ENCODE measurements at regions not wholly inside any gene's neighbourhood (a gene's known extent, or its start where the extent isn't known, plus 50 kb on each side); places are given as distances from the start of the nearest gene placed in this dataset.

GRCh38 chr5:117212866-117213265, 638.2 kb upstream of the SEMA6A start:
- no peak for DNase-seq
- H3K9me3 Mint-ChIP-seq: peaks cover 31% of the 10 kb centered on the region
- no peaks in the 10 kb centered on the region for H3K27me3 Mint-ChIP-seq (ENCODE audit: insufficient read depth)
- no peak overlapping the region for H3K4me3 Mint-ChIP-seq
- no peaks in the 10 kb centered on the region for H3K4me1 Mint-ChIP-seq (ENCODE audit: low read depth)
- H3K27ac Mint-ChIP-seq: no peak overlapping the region
- TF ChIP-seq CTCF (IDR thresholded peaks at IDR 0.05): no peak
- H3K36me3 Mint-ChIP-seq (ENCODE audit: low read depth): no peaks in the 10 kb centered on the region

- no peak for DNase-seq
- Mint-ChIP-seq H3K9me3 (peaks cover 23% of the 10 kb centered on the region), H3K4me1 (ENCODE audit: low read depth) (no peaks in the 10 kb centered on the region), H3K36me3 (ENCODE audit: low read depth) (no peaks in the 10 kb centered on the region), H3K27me3 (ENCODE audit: insufficient read depth) (no peaks in the 10 kb centered on the region; the same call in 1 of the 2 replicates), H3K27ac (no peak overlapping the region), H3K4me3 (no peak overlapping the region)
- no peak for TF ChIP-seq CTCF (IDR thresholded peaks at IDR 0.05)
Observed at GRCh38 chr5:117210796-117211195, 636.2 kb upstream of the SEMA6A start.

- H3K27me3 Mint-ChIP-seq (ENCODE audit: insufficient read depth): no peaks in the 10 kb centered on the region; the same call in 1 of the 2 replicates
- no peaks in the 10 kb centered on the region for H3K4me1 Mint-ChIP-seq (ENCODE audit: low read depth)
- TF ChIP-seq CTCF (IDR thresholded peaks at IDR 0.05): no peak
- DNase-seq: no peak
- H3K27ac Mint-ChIP-seq: no peak overlapping the region
- peaks cover 23% of the 10 kb centered on the region for H3K9me3 Mint-ChIP-seq
- no peaks in the 10 kb centered on the region for H3K36me3 Mint-ChIP-seq (ENCODE audit: low read depth)
- no peak overlapping the region for H3K4me3 Mint-ChIP-seq
Observed at GRCh38 chr5:117209479-117209878, 634.9 kb upstream of the SEMA6A start.

- TF ChIP-seq CTCF (IDR thresholded peaks at IDR 0.05): no peak
- no peaks in the 10 kb centered on the region for H3K36me3 Mint-ChIP-seq (ENCODE audit: low read depth)
- peaks cover 23% of the 10 kb centered on the region for H3K9me3 Mint-ChIP-seq
- H3K27ac Mint-ChIP-seq: no peak overlapping the region
- no peaks in the 10 kb centered on the region; the same call in 1 of the 2 replicates for H3K27me3 Mint-ChIP-seq (ENCODE audit: insufficient read depth)
- no peak for DNase-seq
- no peak overlapping the region for H3K4me3 Mint-ChIP-seq
- H3K4me1 Mint-ChIP-seq (ENCODE audit: low read depth): no peaks in the 10 kb centered on the region
Observed at GRCh38 chr5:117207088-117207668, 632.6 kb upstream of the SEMA6A start.

GRCh38 chr5:117205894-117206293, 631.3 kb upstream of the SEMA6A start:
- no peaks in the 10 kb centered on the region for H3K36me3 Mint-ChIP-seq (ENCODE audit: low read depth)

More at GRCh38 chr5:117205894-117206293, 631.3 kb upstream of the SEMA6A start:
- DNase-seq: no peak
- TF ChIP-seq CTCF (IDR thresholded peaks at IDR 0.05): no peak
- Mint-ChIP-seq H3K27ac (no peak overlapping the region), H3K9me3 (peaks cover 19% of the 10 kb centered on the region), H3K27me3 (ENCODE audit: insufficient read depth) (no peaks in the 10 kb centered on the region; the same call in 1 of the 2 replicates), H3K4me1 (ENCODE audit: low read depth) (no peaks in the 10 kb centered on the region), H3K4me3 (no peak overlapping the region)

Measured in HFFc6 (cell line).